Nephron (organoid): ENCODE measurements at regions not wholly inside any gene's neighbourhood (a gene's known extent, or its start where the extent isn't known, plus 50 kb on each side); places are given as distances from the start of the nearest gene placed in this dataset.

Experiments
- H3K27ac Mint-ChIP-seq, 3 experiments: 2 replicates each; pipeline ENCODE4 v1.8.0; 2020; ENCODE audit warnings: mixed read lengths in 3 of 3, mild to moderate bottlenecking in 2 of 3, moderate library complexity in 1 of 3
- H3K27me3 Mint-ChIP-seq: 2 replicates; pipeline ENCODE4 v1.8.0; 2021; ENCODE audit warnings: low read depth, mild to moderate bottlenecking, moderate library complexity, mixed read lengths
- H3K36me3 Mint-ChIP-seq: 2 replicates; pipeline ENCODE4 v1.8.0; 2020; ENCODE audit warnings: low read depth, mixed read lengths
- H3K4me1 Mint-ChIP-seq: 2 replicates; pipeline ENCODE4 v1.8.0; 2020; ENCODE audit warnings: mixed read lengths
- H3K4me3 Mint-ChIP-seq, 3 experiments: 2 replicates each; pipeline ENCODE4 v1.8.0; 2020; ENCODE audit warnings: mild to moderate bottlenecking in 3 of 3, mixed read lengths in 3 of 3, moderate library complexity in 2 of 3
- H3K9me3 Mint-ChIP-seq: 2 replicates; pipeline ENCODE4 v1.8.0; 2020; ENCODE audit warnings: mixed read lengths
- TF ChIP-seq, protein P1 (sequence below), 3 experiments: fragments of 200-600 bp; sonication (generic); IDR thresholded peaks; one replicate each; pipeline ENCODE4 v1.5.0; 2021; ENCODE audit warnings: antibody characterized with exemption in 3 of 3; ENCODE audit not compliant: unreplicated experiment in 3 of 3

DNA sequence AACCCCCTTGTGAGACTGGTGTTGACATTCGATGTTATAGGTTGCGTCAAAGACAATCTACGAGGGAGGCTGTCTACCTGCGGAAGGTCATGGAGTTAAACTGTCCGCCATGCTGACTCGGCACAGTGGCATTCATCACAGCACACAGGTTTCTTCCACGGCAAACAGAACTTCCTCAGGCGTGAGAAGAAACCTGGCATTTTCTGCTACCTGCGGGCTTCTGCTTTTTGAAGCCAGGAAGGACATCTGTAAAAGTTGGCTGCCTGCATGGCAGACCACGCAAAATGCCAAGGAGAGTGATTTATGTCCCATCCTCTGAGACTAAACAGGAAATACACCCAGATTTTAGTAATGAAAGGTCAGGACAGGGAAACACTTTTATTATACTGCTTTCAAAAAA, 809.8 kb upstream of the NUDT12 start:
- Mint-ChIP-seq H3K4me1 (no peaks in the 10 kb centered on the region), H3K27ac (no peak overlapping the region), H3K4me3 (no peak overlapping the region), H3K36me3 (no peaks in the 10 kb centered on the region), H3K27me3 (no peaks in the 10 kb centered on the region), H3K9me3 (peaks cover 2% of the 10 kb centered on the region)
- TF ChIP-seq, protein P1, sequence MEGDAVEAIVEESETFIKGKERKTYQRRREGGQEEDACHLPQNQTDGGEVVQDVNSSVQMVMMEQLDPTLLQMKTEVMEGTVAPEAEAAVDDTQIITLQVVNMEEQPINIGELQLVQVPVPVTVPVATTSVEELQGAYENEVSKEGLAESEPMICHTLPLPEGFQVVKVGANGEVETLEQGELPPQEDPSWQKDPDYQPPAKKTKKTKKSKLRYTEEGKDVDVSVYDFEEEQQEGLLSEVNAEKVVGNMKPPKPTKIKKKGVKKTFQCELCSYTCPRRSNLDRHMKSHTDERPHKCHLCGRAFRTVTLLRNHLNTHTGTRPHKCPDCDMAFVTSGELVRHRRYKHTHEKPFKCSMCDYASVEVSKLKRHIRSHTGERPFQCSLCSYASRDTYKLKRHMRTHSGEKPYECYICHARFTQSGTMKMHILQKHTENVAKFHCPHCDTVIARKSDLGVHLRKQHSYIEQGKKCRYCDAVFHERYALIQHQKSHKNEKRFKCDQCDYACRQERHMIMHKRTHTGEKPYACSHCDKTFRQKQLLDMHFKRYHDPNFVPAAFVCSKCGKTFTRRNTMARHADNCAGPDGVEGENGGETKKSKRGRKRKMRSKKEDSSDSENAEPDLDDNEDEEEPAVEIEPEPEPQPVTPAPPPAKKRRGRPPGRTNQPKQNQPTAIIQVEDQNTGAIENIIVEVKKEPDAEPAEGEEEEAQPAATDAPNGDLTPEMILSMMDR (IDR thresholded peaks at IDR 0.05; ENCODE audit: unreplicated experiment in 3 of 3), result no peak

DNA sequence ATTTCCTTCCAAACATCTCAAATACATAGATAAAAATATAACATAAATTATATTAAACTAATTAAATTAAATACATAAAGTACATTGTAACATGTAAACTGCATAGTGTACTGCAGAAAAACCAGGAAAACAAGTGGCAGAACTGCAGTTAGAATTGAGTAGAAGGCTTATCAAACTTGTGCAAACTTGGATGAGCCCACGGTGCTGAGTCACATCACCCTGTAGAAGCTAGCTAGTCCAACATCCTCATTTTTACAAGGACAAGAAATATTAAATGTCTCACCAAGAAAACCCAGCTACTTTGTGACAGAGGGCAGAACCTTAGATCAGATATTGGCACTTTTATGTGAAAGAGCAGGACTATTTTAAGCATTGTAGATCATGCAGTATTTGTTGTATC, 807.9 kb upstream of the NUDT12 start:
- no peak overlapping the region for H3K4me3 Mint-ChIP-seq
- H3K36me3 Mint-ChIP-seq, result no peaks in the 10 kb centered on the region
- H3K27me3 Mint-ChIP-seq, result no peaks in the 10 kb centered on the region
- H3K4me1 Mint-ChIP-seq, result no peaks in the 10 kb centered on the region
- no peak overlapping the region for H3K27ac Mint-ChIP-seq
- TF ChIP-seq, protein P1 (IDR thresholded peaks at IDR 0.05; ENCODE audit: unreplicated experiment in 3 of 3), result no peak
- H3K9me3 Mint-ChIP-seq, result peaks cover 2% of the 10 kb centered on the region

DNA sequence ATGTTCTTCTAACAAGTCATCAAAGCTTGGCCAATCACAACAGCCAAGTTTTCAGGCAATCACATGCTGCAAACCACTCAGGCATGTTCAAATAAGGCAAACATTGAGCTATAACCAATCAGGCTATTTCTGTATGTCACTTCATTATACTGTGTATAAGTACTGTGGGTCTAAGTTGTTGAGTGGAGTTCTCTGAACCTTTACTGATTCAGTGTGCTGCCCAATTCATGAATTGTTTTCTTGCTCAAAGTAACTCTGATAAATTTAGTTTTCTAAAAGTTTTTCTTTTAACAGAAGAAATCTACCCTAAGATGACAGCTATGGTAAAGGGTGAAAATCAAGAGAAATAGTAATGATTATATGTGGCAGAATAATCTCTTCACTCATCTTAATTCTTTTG, 805.4 kb upstream of the NUDT12 start:
- Mint-ChIP-seq H3K4me1 (no peaks in the 10 kb centered on the region), H3K36me3 (no peaks in the 10 kb centered on the region), H3K9me3 (peaks cover 2% of the 10 kb centered on the region), H3K27ac (no peak overlapping the region), H3K4me3 (no peak overlapping the region), H3K27me3 (no peaks in the 10 kb centered on the region)
- TF ChIP-seq, protein P1 (IDR thresholded peaks at IDR 0.05; ENCODE audit: unreplicated experiment in 3 of 3), result no peak

DNA sequence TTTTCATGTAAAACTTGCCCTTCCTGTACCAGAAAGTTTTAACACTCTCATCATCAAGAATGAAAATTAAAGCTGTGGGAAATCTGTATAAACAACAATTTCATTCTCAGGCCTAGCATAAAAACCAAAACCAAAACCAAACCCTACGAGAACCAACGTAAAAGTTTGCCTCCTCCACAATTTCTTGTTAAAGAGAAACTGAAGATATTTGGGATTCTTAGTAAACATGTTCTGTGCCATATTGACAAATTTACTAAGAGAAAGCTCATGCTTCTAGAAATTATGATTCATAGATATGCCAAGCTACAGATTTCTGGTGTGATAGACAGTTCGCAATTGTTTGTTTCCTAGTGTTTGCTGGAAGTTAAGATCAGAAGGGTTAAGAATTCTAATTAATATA, 801.0 kb upstream of the NUDT12 start:
- H3K4me3 Mint-ChIP-seq, result no peak overlapping the region
- TF ChIP-seq, protein P1 (IDR thresholded peaks at IDR 0.05; ENCODE audit: unreplicated experiment in 3 of 3), result no peak
- H3K27me3 Mint-ChIP-seq, result no peaks in the 10 kb centered on the region
- H3K4me1 Mint-ChIP-seq, result no peaks in the 10 kb centered on the region
- H3K9me3 Mint-ChIP-seq, result no peaks in the 10 kb centered on the region
- no peak overlapping the region for H3K27ac Mint-ChIP-seq
- no peaks in the 10 kb centered on the region for H3K36me3 Mint-ChIP-seq

DNA sequence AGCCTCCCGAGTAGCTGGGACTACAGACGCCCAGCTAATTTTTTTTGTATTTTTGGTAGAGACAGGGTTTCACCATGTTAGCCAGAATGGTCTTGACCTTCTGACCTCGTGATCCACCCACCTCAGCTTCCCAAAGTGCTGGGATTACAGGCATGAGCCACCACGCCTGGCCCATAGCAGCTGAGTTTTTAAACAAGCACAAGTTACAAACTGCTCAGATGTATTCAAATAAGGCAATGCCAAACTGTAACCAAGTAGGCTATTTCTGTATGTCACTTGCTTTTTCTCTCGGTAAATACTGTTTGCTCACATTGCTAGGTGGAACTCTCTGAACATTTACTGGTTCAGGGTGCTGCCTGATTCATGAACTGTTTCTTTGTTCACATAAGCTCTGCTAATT, 799.3 kb upstream of the NUDT12 start:
- H3K4me1 Mint-ChIP-seq, result no peaks in the 10 kb centered on the region
- no peaks in the 10 kb centered on the region for H3K27me3 Mint-ChIP-seq
- TF ChIP-seq, protein P1 (IDR thresholded peaks at IDR 0.05; ENCODE audit: unreplicated experiment in 3 of 3), result no peak
- H3K4me3 Mint-ChIP-seq, result no peak overlapping the region
- no peaks in the 10 kb centered on the region for H3K9me3 Mint-ChIP-seq
- H3K36me3 Mint-ChIP-seq, result no peaks in the 10 kb centered on the region
- H3K27ac Mint-ChIP-seq, result no peak overlapping the region

DNA sequence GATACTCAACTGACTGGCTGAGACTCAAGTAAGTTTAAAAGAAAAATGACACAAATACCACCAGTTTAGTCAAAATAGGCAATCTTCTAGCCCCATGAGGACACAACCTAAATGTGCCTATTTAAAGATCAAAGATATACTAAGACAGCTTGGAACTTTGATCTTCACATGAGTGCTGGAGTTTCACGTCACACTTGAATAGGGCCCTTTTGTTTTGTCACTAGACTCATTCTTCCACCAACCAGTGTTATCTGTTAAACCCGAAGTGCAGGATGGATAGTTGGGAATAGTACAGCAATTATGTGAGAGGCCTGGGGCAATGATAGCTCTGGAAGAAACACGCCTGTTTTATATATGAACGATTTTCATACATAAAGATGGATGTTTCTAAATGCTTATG, 792.8 kb upstream of the NUDT12 start:
- TF ChIP-seq, protein P1 (IDR thresholded peaks at IDR 0.05; ENCODE audit: unreplicated experiment in 3 of 3), result no peak
- no peaks in the 10 kb centered on the region for H3K9me3 Mint-ChIP-seq
- no peaks in the 10 kb centered on the region for H3K4me1 Mint-ChIP-seq
- no peaks in the 10 kb centered on the region for H3K36me3 Mint-ChIP-seq
- H3K27me3 Mint-ChIP-seq, result no peaks in the 10 kb centered on the region
- H3K4me3 Mint-ChIP-seq, result no peak overlapping the region
- no peak overlapping the region for H3K27ac Mint-ChIP-seq
